ENCODE measurements at regions not wholly inside any gene's neighbourhood (a gene's known extent, or its start where the extent isn't known, plus 50 kb on each side); places are given as distances from the start of the nearest gene placed in this dataset.
"Not testable (repeated sequence)": the region's sequence is repeated elsewhere in the genome, so short reads cannot be mapped to it uniquely, and the experiment has no call there.

DNA sequence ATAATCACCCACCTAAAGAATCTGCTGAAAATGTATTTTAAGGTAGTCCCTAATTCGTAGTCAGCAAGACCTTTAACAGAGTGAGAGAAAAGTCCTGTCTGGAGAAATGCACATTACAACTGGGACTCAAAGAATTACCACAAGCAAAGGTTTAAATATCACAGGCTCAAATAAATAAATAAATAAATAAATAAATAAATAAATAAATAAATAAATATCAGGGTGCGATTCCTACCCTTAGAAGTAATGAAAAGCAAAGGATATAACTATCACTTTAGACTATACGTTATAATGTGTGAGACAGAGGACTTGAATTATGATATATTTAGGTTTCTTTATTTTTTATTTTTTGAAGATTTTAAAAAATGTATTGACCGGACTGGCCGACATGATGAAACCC lies 522.5 kb upstream of the ATXN7L3B start:
- TF ChIP-seq POLR2A (IDR thresholded peaks at IDR 0.05): no peak
- TF ChIP-seq, protein P1, sequence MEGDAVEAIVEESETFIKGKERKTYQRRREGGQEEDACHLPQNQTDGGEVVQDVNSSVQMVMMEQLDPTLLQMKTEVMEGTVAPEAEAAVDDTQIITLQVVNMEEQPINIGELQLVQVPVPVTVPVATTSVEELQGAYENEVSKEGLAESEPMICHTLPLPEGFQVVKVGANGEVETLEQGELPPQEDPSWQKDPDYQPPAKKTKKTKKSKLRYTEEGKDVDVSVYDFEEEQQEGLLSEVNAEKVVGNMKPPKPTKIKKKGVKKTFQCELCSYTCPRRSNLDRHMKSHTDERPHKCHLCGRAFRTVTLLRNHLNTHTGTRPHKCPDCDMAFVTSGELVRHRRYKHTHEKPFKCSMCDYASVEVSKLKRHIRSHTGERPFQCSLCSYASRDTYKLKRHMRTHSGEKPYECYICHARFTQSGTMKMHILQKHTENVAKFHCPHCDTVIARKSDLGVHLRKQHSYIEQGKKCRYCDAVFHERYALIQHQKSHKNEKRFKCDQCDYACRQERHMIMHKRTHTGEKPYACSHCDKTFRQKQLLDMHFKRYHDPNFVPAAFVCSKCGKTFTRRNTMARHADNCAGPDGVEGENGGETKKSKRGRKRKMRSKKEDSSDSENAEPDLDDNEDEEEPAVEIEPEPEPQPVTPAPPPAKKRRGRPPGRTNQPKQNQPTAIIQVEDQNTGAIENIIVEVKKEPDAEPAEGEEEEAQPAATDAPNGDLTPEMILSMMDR (IDR thresholded peaks at IDR 0.05): no peak
- DNase-seq (ENCODE audit: low spot score in 2 of 2): no peak
- no peak overlapping the region for H3K4me3 ChIP-seq (ENCODE audit: low read depth, poor library complexity, severe bottlenecking)
- intact Hi-C loops (cut with DNase I; ENCODE audit: low total_unique reads): no loop called here
- WGBS, 2 donors: 93 to 95% methylated on average over 5 of the region's 5 CpGs

DNA sequence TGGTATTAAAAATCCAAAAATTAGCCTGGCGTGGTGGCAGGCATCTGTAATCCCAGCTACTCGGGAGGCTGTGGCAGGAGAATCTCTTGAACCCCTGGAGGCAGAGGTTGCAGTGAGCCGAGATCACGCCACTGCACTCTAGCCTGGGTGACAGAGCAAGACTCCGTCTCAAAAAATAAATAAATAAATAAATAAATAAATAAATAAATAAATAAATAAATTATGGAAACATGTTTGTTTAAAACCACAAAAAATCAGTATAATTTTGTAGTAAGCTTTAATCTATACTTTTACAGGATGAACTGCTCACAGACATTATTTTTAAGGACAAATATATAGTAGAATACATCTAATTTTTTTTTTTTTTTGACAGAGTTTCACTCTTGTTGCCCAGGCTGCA lies 521.3 kb upstream of the ATXN7L3B start:
- WGBS, 2 donors: 93 to 96% methylated on average over 5 of the region's 5 CpGs
- intact Hi-C loops (cut with DNase I; ENCODE audit: low total_unique reads); DNase-seq (ENCODE audit: low spot score in 2 of 2); H3K4me3 ChIP-seq (ENCODE audit: low read depth, poor library complexity, severe bottlenecking): not testable (repeated sequence)

DNA sequence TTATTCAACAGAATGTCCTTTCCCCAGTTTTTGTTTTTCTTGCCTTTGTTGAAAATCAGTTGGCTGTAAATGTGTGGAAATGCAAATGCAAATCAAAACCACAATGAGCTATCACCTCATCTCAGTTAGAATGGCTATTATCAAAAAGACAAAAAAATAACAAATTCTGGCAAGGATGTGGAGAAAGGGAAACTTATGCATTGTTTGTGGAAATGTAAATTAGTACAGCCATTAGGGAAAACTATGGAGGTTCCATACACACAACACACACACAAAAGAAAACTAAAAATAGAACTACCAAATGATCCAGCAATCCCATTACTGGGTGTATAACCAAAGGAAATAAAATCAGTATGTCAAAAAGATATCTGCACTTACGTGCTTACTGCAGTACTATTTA lies 518.8 kb upstream of the ATXN7L3B start:
- intact Hi-C loops (cut with DNase I; ENCODE audit: low total_unique reads): no loop called here
- TF ChIP-seq POLR2A (IDR thresholded peaks at IDR 0.05): no peak
- TF ChIP-seq, protein P1 (IDR thresholded peaks at IDR 0.05): no peak
- H3K4me3 ChIP-seq (ENCODE audit: low read depth, poor library complexity, severe bottlenecking): no peak overlapping the region
- 58 to 80% methylated on average over 1 of the region's 1 CpG for WGBS, 2 donors
- DNase-seq (ENCODE audit: low spot score in 2 of 2): no peak

DNA sequence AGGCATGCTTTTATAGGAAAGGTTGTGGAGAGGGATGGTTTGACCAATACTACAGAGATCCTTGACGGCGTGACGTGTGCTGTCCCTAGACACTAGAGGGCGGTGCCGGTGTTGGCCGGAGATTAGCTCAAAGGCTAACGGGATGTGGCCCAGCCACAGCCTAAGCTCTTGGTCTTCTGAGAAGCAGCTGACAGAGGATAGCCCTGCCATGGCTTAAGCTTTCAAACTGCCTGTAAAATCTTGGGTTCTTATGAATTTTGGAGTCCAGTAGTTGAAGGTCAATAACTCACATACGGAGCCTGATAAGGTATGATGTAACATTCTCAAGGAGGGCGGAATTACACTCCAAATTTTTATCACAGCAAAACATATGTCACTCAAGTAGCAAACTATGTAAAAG lies 515.7 kb upstream of the ATXN7L3B start:
- DNase-seq (ENCODE audit: low spot score in 2 of 2): no peak

DNA sequence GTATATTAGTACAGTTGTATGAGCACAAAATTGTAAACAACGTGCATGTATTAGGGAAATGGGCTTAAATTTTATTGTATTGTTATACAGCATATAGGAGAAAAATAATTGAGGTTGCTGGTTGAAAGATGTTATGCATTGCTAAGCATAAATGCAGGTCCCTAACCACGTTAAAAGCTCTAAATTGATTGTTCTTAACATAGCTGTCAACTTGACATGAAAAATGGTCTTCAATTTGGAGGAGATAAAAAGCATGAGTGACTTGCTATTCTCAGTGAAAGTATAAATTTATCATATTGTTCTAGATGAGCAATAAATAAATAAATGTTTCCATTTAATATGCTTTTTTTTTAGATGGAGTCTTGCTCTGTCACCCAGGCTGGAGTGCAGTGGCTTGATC lies 506.6 kb upstream of the ATXN7L3B start:
- no peak for DNase-seq (ENCODE audit: low spot score in 2 of 2)
- H3K4me3 ChIP-seq (ENCODE audit: low read depth, poor library complexity, severe bottlenecking): no peak overlapping the region
- WGBS, 2 donors: 38 to 49% methylated on average over 2 of the region's 2 CpGs
- intact Hi-C loops (cut with DNase I; ENCODE audit: low total_unique reads): no loop called here
- no peak for TF ChIP-seq POLR2A (IDR thresholded peaks at IDR 0.05)
- TF ChIP-seq, protein P1 (IDR thresholded peaks at IDR 0.05): no peak

More for the DNA sequence above, 515.7 kb upstream of the ATXN7L3B start:
- WGBS, 2 donors: 18 to 21% methylated on average over 9 of the region's 9 CpGs
- intact Hi-C loops (cut with DNase I; ENCODE audit: low total_unique reads): no loop called here
- no peak overlapping the region for H3K4me3 ChIP-seq (ENCODE audit: low read depth, poor library complexity, severe bottlenecking)
- TF ChIP-seq, protein P1 (IDR thresholded peaks at IDR 0.05): no peak
- no peak for TF ChIP-seq POLR2A (IDR thresholded peaks at IDR 0.05)

DNA sequence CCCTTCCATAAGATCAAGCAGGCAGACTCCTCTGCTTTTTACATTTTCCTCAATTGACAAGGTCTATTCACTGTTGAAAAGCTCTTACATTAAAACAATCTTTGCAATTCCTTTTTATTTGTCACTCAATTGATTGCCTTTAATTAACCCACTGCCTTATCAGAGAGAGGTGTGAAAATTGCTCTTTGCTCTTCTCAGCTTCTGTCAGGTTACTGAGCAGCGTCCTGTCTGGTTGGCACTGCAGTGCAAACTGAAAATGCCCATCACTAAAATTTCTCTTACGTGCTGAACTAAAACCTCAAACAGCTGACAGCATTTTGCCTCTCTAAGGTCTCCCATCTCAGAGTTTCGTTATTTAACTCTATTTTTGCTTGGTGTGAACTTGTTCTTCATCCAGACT lies 504.1 kb upstream of the ATXN7L3B start:
- WGBS, 2 donors: 64% methylated on average over 3 of the region's 3 CpGs
- H3K4me3 ChIP-seq (ENCODE audit: low read depth, poor library complexity, severe bottlenecking): no peak overlapping the region
- intact Hi-C loops (cut with DNase I; ENCODE audit: low total_unique reads): no loop called here
- TF ChIP-seq POLR2A (IDR thresholded peaks at IDR 0.05): no peak
- TF ChIP-seq, protein P1 (IDR thresholded peaks at IDR 0.05): no peak
- DNase-seq (ENCODE audit: low spot score in 2 of 2): no peak

DNA sequence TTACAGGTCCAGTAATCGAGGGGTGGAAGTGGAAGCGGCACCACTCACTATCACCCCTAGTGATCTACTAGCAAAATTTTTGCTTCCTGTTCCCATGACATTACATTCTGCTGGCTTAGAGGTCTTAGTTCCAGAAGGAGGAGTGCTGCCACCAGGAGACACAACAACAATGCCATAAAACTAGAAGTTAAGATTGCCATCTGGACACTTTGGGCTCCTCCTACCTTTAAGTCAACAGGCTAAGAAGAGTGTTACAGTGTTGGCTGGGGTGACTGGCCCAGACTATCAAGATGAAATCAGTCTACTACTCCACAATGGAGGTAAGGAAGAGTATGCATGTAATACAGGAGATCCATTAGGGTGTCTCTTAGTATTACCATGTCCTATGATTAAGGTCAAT lies 498.5 kb upstream of the ATXN7L3B start:
- H3K4me3 ChIP-seq (ENCODE audit: low read depth, poor library complexity, severe bottlenecking); intact Hi-C loops (cut with DNase I; ENCODE audit: low total_unique reads); DNase-seq (ENCODE audit: low spot score in 2 of 2): not testable (repeated sequence)
- WGBS, 2 donors: 76 to 80% methylated on average over 2 of the region's 2 CpGs
